ENCODE measurements at regions not wholly inside any gene's neighbourhood (a gene's known extent, or its start where the extent isn't known, plus 50 kb on each side); places are given as distances from the start of the nearest gene placed in this dataset.

GRCh38 chr1:232390590-232390989 is 239.3 kb downstream of the SIPA1L2 start:
- Histone ChIP-seq H3K36me3 (ENCODE audit: control insufficient read depth in 2 of 2, extremely low read depth in 1 of 2, insufficient read depth in 2 of 2, low read length in 2 of 2) (no peaks in the 10 kb centered on the region), H3K4me1 (ENCODE audit: control insufficient read depth, extremely low read depth, insufficient read depth, low read length) (no peaks in the 10 kb centered on the region), H3K9me1 (replicated peaks; ENCODE audit: control insufficient read depth, extremely low read depth, insufficient read depth, low read length) (no peaks in the 10 kb centered on the region), H3K9ac (replicated peaks; ENCODE audit: extremely low read depth, insufficient read depth, low read length) (no peak overlapping the region), H3K27me3 (ENCODE audit: control insufficient read depth in 2 of 2, insufficient read depth in 2 of 2, low read length in 2 of 2) (no peaks in the 10 kb centered on the region), H3K4me3 (replicated peaks in 1 of 3; ENCODE audit: insufficient read depth in 1 of 3, low read depth in 1 of 3, low read length in 3 of 3) (no peak overlapping the region), H3K4me2 (ENCODE audit: insufficient read depth, low read length) (no peak overlapping the region), H3K9me3 (replicated peaks; ENCODE audit: control insufficient read depth, insufficient read depth, low read length) (no peaks in the 10 kb centered on the region), H3K27ac (ENCODE audit: insufficient read depth, low read depth, low read length) (no peak overlapping the region), H3K79me2 (ENCODE audit: control insufficient read depth, insufficient read depth, low read length) (no peaks in the 10 kb centered on the region), H4K20me1 (replicated peaks; ENCODE audit: control insufficient read depth, extremely low read depth, insufficient read depth, low read length) (no peaks in the 10 kb centered on the region), H2AFZ (ENCODE audit: low read depth, low read length) (no peak overlapping the region)
- DNase-seq (ENCODE audit: low read depth, low spot score) (no peak), FAIRE-seq (no peak)
- intact Hi-C loops (cut with micrococcal nuclease) (no loop called here), dilution Hi-C loops (cut with MboI; ENCODE audit: extremely low pct_ligation_motif_present, low sequenced_read_pairs) (no loop called here)
- POLR2A ChIA-PET: no interaction called here
- TF ChIP-seq POLR2A (IDR thresholded peaks at IDR 0.05; ENCODE audit: low read depth, low read length): no peak
- TF ChIP-seq POLR2AphosphoS5 (IDR thresholded peaks at IDR 0.05; ENCODE audit: insufficient read depth, low read depth, low read length): no peak
- no peak for TF ChIP-seq MAX (IDR thresholded peaks at IDR 0.05; ENCODE audit: insufficient read depth, insufficient read length)
- TF ChIP-seq FOS (IDR thresholded peaks at IDR 0.05; ENCODE audit: borderline replicate concordance, insufficient read depth, low read length): no peak
- no peak for TF ChIP-seq CTCF (IDR thresholded peaks at IDR 0.05; ENCODE audit: extremely low read depth in 1 of 2, insufficient read depth in 1 of 2, low read depth in 1 of 2, low read length in 2 of 2)
- TF ChIP-seq EZH2 (IDR thresholded peaks at IDR 0.05; ENCODE audit: borderline replicate concordance, low read depth, low read length, severe bottlenecking): no peak
- TF ChIP-seq JUN (IDR thresholded peaks at IDR 0.05; ENCODE audit: borderline replicate concordance, insufficient read depth, insufficient read length, low read depth): no peak
- TF ChIP-seq GATA2 (IDR thresholded peaks at IDR 0.05; ENCODE audit: insufficient read depth, insufficient read length, low read depth, low read length): no peak
- no peak for TF ChIP-seq MYC (IDR thresholded peaks at IDR 0.05; ENCODE audit: low read depth, low read length)
- no TSS peak for BruUV-seq (replicated peaks)
- CTCF ChIA-PET: no interaction called here

All from endothelial cell of umbilical vein (primary cell).